WI38 (cell line): ENCODE measurements at regions not wholly inside any gene's neighbourhood (a gene's known extent, or its start where the extent isn't known, plus 50 kb on each side); places are given as distances from the start of the nearest gene placed in this dataset.

ENCODE experiments used
- H3K4me3 ChIP-seq: 2 replicates; pipeline ENCODE4 v1.5.1; 2011; ENCODE audit warnings: low read depth, mild to moderate bottlenecking, control low read depth, low read length
- CTCF ChIP-seq: IDR thresholded peaks from 2 replicates; pipeline ENCODE4 v1.5.1; 2012; ENCODE audit warnings: low read depth, mild to moderate bottlenecking, control low read depth, low read length

GRCh38 chr2:220552790-220553535 lies 925.5 kb downstream of the SLC4A3 start:
- TF ChIP-seq CTCF: no peak
- H3K4me3 ChIP-seq: no peak overlapping the region

GRCh38 chr2:220555961-220556630 lies 928.7 kb downstream of the SLC4A3 start:
- TF ChIP-seq CTCF: no peak
- no peak overlapping the region for H3K4me3 ChIP-seq

- H3K4me3 ChIP-seq: no peak overlapping the region
- TF ChIP-seq CTCF: no peak
Observed at GRCh38 chr2:220556658-220557057, 929.2 kb downstream of the SLC4A3 start.

GRCh38 chr2:220560192-220560591 lies 932.8 kb downstream of the SLC4A3 start:
- TF ChIP-seq CTCF: no peak
- H3K4me3 ChIP-seq: no peak overlapping the region

GRCh38 chr2:220562375-220563140 lies 935.1 kb downstream of the SLC4A3 start:
- no peak for TF ChIP-seq CTCF
- H3K4me3 ChIP-seq: no peak overlapping the region

DNA sequence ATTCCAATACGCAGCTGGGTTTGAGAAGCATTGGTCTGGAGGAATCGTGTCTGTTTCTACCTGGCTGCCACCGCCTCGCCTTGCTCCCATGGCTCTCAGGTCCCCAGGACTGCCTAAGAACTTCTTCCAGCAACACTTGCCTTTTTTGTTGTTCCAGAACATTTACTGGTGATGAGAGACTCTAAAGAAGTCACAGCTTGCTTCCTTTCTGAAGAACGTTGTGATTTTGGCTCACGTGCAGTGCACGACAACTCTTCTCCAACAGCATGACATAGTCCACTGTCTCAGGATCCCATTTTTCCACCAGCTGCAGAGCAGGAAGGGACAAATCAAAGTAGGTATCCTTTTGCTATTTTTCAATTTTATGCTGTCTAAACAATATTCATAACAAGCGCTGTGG lies 940.9 kb downstream of the SLC4A3 start:
- no peak overlapping the region for H3K4me3 ChIP-seq
- no peak for TF ChIP-seq CTCF
